GM19463 (cell line): ENCODE measurements at regions not wholly inside any gene's neighbourhood (a gene's known extent, or its start where the extent isn't known, plus 50 kb on each side); places are given as distances from the start of the nearest gene placed in this dataset.
"Not testable (repeated sequence)": the region's sequence is repeated elsewhere in the genome, so short reads cannot be mapped to it uniquely, and the experiment has no call there.

Source experiments
- ATAC-seq: cut with Tn5 transposase; IDR thresholded peaks from one replicate; pipeline ENCODE4 v1.9.1; 2021; ENCODE audit warnings: mild to moderate bottlenecking, moderate library complexity; ENCODE audit not compliant: unreplicated experiment

DNA sequence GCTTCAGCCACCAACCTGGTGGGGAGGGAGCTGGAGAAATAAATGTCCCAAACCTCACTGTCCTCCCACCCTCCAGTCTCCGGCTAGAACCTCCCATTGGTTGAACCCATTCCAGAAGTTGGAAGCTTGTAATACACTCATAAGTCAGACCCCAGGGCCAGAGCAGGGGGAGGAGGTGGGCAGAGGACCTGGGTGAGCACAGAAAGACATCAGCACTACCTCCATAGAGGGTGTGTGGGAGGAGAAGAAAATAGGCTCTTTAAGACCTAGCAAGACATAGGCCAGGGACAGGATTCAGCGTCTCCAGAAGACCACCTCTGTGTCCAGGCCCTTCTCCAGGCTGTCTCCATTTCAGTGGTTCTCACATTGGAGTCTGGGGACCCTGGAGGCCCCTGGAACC is 73.3 kb upstream of the TOP1 start:
- no peak for ATAC-seq

DNA sequence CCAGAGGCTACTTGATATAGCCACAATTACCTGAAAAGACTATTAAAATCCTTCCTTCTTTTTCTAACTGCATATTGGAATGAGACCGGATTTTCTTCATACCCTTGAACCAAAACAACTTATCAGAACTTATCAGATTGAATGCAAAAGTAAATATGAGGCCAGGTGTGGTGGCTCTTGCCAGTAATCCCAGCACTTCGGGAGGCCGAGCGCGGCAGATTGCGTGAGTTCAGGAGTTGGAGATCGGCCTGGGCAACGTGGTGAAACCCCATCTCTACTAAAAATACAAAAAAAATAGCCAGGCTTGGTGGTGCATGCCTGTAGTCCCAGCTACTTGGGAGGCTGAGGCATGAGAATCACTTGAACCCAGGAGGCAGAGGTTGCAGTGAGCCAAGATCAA is 72.8 kb upstream of the TOP1 start:
- ATAC-seq: not testable (repeated sequence)

- ATAC-seq: no peak
Measured at GRCh38 chr20:40956542-40957264, 71.9 kb upstream of the TOP1 start.

DNA sequence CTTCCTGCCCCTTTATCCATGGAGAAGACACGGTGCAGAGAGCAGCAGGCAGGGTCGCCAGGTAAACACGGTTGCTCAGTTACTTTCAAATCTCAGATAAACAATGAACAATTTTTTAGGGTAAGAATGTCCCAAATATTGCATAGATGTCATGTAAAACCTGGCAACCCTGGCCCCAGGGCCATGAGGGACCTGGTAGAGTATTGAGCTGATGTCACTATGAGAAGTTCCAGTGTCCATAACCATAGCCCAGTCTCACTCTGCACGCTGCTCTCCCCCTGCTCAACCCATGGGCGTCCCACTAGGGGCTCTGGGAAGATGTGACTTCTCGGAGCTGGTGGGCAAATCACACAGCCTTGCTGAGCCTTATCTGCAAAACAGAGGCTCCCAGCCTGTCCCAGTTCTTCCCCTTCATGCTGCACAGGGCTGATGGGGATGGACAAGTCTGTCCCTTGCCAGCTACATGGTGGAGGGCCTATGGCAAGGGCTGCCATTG is 71.3 kb upstream of the TOP1 start:
- no peak for ATAC-seq

GRCh38 chr20:40958598-40958997 is 70.0 kb upstream of the TOP1 start:
- ATAC-seq: no peak

- no peak for ATAC-seq
Measured at GRCh38 chr20:40959325-40960092, 69.1 kb upstream of the TOP1 start.

- ATAC-seq: no peak
Measured at GRCh38 chr20:40960101-40960500, 68.5 kb upstream of the TOP1 start.

DNA sequence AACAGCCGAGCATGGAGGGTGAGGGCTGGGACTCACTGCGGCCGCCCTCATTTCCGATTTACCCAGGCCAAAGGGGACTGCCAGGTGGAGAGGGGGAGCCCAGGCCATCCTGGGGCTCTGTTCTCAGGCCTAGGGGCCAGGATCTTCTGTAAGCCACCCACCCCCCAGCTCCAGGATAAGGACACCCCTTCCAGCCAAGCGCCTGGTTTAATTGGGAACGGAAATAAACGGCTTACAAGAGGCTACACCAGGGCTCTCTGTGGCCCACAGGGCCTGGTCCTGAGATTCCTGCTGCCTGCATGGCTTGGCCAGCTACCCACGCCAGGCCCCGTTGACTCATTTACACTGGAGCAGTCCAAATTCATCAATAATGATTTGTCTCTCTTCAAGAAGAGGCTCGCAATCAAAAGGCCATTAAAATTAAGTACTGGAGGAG is 68.1 kb upstream of the TOP1 start:
- ATAC-seq: no peak

GRCh38 chr20:40961176-40961575 is 67.4 kb upstream of the TOP1 start:
- ATAC-seq: no peak

DNA sequence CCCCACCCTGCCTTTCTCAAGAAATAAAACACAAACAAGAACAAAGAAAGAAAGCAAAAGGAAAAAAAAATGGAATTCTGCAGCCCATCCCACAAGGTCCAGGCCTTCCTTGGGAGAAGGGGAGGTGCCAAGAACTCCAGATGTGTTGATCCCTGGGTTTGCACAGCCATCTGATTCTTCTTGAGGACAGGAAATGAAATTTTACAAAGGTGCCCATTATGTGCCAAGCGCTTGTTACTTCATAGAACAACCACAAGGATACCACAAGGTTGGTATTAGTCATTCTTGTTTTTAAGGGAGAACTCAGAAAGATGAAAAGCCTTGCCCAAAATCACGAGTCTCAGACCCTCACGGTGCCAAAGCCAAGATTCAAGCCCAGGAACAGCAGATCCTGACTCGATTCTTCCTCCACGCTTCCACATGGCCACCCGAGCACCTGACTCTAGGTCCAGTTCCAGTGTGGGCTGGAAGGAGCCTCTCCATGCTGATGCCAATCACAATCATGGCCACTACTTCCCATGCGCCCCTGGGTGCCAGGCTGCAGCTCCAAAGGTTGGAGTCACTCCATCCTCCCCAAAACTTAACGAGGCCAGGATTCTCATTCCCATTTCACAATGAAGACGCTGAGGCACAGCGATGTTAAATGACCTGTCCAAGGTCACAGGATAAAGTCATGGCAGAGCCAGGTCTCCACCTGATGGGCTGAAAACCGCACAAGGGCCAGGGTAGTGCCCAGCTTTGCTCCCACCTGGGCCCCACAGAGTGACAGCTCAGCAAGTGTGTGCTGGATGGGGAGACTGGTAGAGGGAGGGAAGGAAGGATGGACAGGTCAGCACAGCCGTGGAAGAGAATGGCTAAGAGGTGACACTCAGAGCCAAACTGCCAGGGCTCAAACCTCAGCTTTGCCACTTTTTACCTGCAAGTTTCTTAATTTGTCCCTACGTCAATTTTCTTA is 66.7 kb upstream of the TOP1 start:
- no peak for ATAC-seq

DNA sequence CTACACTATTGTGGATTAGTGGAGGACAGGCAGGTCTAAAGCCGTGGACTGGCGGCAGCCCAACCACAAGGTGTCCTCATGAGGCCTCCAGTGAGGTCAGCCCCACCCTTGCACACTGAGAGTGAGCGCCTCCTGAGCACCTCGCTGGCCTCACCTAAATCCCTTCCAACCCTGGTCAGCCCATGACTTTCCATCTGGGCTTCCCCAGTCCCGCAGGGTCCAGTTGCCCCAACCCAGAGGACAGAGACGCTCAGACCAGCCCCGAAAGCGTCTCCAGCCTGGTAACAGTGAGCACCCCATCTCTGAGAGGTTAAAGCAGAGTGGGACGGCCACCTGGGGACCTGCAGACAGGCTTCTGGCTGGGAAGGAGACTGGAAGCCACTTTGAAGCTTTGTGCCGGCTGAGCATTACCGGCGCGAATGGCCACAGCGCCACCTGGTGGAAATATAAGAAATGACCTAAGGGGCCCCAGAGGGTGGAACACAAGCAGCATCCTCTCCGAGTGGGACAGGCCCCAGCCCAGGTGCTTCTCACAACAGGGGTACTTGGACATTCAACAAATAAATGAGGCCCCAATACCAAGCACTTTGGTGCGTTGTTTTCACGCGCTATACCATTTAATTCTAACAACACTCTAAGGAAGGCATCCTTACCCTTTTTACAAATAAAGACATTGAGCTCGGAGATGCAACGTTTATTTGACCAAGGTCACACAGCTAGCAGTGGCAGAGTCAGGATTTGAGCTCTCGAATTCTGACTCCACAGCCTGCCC is 65.7 kb upstream of the TOP1 start:
- no peak for ATAC-seq

DNA sequence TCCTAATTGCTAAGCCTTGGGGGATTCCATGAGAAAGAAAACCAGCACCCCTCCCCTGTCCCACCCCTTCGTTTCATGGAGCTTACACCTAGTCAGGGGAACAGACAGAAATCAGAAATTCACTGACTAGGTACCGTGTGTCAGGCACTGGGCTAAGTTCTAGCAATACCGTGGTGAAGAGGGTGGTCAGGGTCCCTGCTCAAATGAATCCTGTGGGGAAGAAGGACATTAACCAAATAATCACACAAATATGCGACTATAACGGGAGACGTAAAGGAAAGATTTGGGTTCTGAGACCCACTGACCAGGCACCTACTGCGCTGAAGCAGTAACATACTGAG is 65.1 kb upstream of the TOP1 start:
- ATAC-seq: no peak

DNA sequence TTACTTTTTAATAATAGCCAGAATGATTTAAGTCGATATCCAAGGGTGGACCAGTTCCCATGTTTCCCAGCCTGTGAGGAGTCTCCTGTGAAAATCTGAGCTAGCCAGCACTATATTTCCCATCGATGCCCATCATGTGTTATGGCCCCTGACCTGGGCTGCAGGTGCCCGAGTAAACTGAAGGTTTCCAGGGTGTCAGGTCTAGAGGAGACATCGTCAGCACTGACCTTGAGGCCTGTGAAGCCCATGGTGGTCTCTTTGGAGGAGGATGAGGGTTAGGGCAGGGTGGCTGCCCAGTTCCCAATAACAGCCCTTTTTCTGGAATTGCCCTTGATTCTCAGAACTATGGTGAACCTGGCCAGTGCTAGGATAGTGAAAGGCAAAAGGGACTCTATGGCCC is 63.0 kb upstream of the TOP1 start:
- no peak for ATAC-seq

GRCh38 chr20:40966103-40966502 is 62.5 kb upstream of the TOP1 start:
- peak; percentile 50 for ATAC-seq

- no peak for ATAC-seq
Measured at GRCh38 chr20:40966516-40967185, 62.0 kb upstream of the TOP1 start.

GRCh38 chr20:40967700-40968099 is 60.9 kb upstream of the TOP1 start:
- ATAC-seq: no peak

DNA sequence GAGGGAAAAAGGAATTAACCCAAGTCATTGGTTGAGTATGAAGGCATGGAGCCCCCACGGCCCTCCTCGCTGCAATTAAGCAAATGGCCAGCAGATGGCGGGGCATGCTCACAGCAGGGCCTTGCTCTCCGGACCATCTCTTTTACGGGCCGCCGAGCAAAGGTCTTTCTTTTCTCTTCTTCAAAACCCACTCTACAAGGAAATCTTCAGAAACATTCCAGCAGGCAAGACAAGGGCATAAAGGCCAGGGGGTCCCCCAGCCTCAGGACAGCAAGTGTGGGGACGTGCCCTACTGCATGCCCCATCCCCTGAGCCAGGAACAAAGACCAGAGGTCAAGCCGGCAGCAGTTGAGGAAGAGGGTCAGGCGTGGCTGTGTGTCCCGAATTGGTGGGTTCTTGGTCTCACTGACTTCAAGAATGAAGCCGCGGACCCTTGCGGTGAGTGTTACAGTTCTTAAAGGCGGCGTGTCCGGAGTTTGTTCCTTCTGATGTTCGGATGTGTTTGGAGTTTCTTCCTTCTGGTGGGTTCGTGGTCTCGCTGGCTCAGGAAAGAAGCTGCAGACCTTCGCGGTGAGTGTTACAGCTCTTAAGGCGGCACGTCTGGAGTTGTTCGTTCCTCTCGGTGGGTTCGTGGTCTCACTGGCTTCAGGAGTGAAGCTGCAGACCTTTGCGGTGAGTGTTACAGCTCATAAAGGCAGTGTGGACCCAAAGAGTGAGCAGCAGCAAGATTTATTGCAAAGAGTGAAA is 59.6 kb upstream of the TOP1 start:
- ATAC-seq: peak; percentile 83

DNA sequence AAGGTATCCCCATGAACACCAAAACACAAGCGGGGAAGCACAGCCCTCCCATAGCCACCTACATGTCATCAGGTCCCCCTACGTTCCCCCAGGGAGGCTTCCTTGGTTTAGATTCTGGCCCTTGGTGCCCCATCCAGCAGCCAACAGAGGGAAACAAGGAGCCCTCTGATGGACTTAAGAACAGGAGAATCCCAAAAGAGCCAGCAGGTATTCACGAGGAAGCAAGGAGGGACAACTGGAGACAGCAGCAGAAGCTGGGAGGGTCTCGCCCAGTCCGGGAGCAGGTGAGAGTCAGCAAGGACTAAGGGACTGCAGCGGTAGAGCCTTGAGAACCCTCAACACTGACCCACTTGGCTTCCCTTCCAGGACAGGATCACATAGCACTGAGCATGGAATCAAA is 58.4 kb upstream of the TOP1 start:
- ATAC-seq: no peak

- no peak for ATAC-seq
Measured at GRCh38 chr20:40977218-40977617, 51.4 kb upstream of the TOP1 start.
